ENCODE measurements at regions not wholly inside any gene's neighbourhood (a gene's known extent, or its start where the extent isn't known, plus 50 kb on each side); places are given as distances from the start of the nearest gene placed in this dataset.

- TF ChIP-seq CTCF (IDR thresholded peaks at IDR 0.05) (no peak), E2F5 (CRISPR knock-in tag; IDR thresholded peaks at IDR 0.05) (no peak), USF2 (CRISPR knock-in tag; IDR thresholded peaks at IDR 0.05) (no peak), ETV6 (CRISPR knock-in tag; IDR thresholded peaks at IDR 0.05) (no peak), MLX (CRISPR knock-in tag; IDR thresholded peaks at IDR 0.05) (no peak), JUN (CRISPR knock-in tag; IDR thresholded peaks at IDR 0.05) (no peak), FOXJ3 (CRISPR knock-in tag; IDR thresholded peaks at IDR 0.05; ENCODE audit: borderline replicate concordance) (no peak), MAX (CRISPR knock-in tag; IDR thresholded peaks at IDR 0.05) (no peak), GRHL2 (CRISPR knock-in tag; IDR thresholded peaks at IDR 0.05; ENCODE audit: insufficient replicate concordance, severe bottlenecking) (no peak), IRF1 (CRISPR knock-in tag; IDR thresholded peaks at IDR 0.05) (no peak)
Observed at GRCh38 chr6:150747155-150747554, 118.3 kb upstream of the MTHFD1L start.
